Pons (tissue), 1 donor: ENCODE measurements at regions not wholly inside any gene's neighbourhood (a gene's known extent, or its start where the extent isn't known, plus 50 kb on each side); places are given as distances from the start of the nearest gene placed in this dataset.

Source experiments
- DNase-seq: peaks from one replicate; pipeline ENCODE4 v3.0.0-alpha.2; 2016; ENCODE audit warnings: low spot score

- DNase-seq, result no peak
These were observed 124.5 kb upstream of the RET start for GRCh38 chr10:42952349-42952748.

GRCh38 chr10:42952931-42953683, 123.8 kb upstream of the RET start:
- DNase-seq, result no peak

GRCh38 chr10:42953684-42954674, 122.9 kb upstream of the RET start:
- DNase-seq, result no peak

- DNase-seq, result no peak
These were observed 121.9 kb upstream of the RET start for GRCh38 chr10:42954766-42955492.

- no peak for DNase-seq
These were observed 121.4 kb upstream of the RET start for GRCh38 chr10:42955493-42955889.

- no peak for DNase-seq
These were observed 120.8 kb upstream of the RET start for GRCh38 chr10:42956045-42956444.

- no peak for DNase-seq
These were observed 118.6 kb upstream of the RET start for GRCh38 chr10:42958142-42958868.

GRCh38 chr10:42959833-42960232, 117.0 kb upstream of the RET start:
- no peak for DNase-seq

GRCh38 chr10:42960491-42960990, 116.3 kb upstream of the RET start:
- DNase-seq, result no peak

GRCh38 chr10:42960991-42961795, 115.7 kb upstream of the RET start:
- no peak for DNase-seq

- no peak for DNase-seq
These were observed 115.1 kb upstream of the RET start for GRCh38 chr10:42961796-42962109.

GRCh38 chr10:42962110-42962901, 114.6 kb upstream of the RET start:
- no peak for DNase-seq

- DNase-seq, result no peak
These were observed 114.0 kb upstream of the RET start for GRCh38 chr10:42962902-42963231.

- DNase-seq, result no peak
These were observed 113.6 kb upstream of the RET start for GRCh38 chr10:42963312-42963711.

- no peak for DNase-seq
These were observed 107.7 kb upstream of the RET start for GRCh38 chr10:42969147-42969546.

- DNase-seq, result no peak
These were observed 107.0 kb upstream of the RET start for GRCh38 chr10:42969909-42970308.

- DNase-seq, result no peak
These were observed 106.2 kb upstream of the RET start for GRCh38 chr10:42970451-42971250.

- DNase-seq, result no peak
These were observed 105.6 kb upstream of the RET start for GRCh38 chr10:42971251-42971599.

- no peak for DNase-seq
These were observed 103.9 kb upstream of the RET start for GRCh38 chr10:42972946-42973345.
